ENCODE measurements at regions not wholly inside any gene's neighbourhood (a gene's known extent, or its start where the extent isn't known, plus 50 kb on each side); places are given as distances from the start of the nearest gene placed in this dataset.

GRCh38 chr11:29279716-29280115 lies 737.1 kb downstream of the KCNA4 start:
- H3K4me3 Mint-ChIP-seq, result no peak overlapping the region
- ATAC-seq (ENCODE audit: poor library complexity) (no peak), DNase-seq (no peak)
- H3K27ac Mint-ChIP-seq, result no peak overlapping the region
- peaks cover 4% of the 10 kb centered on the region for H3K9me3 Mint-ChIP-seq
- Histone ChIP-seq H3K4me3 (ENCODE audit: low read length) (no peak overlapping the region), H3K36me3 (ENCODE audit: insufficient read depth, low read length) (no peaks in the 10 kb centered on the region), H3K27ac (ENCODE audit: low read depth in 1 of 2, low read length in 2 of 2) (no peak overlapping the region), H3K4me1 (ENCODE audit: insufficient read depth, low read length) (no peaks in the 10 kb centered on the region), H3K9me3 (ENCODE audit: control insufficient read depth in 1 of 2, insufficient read depth in 1 of 2, low read length in 2 of 2) (peaks cover 0 to 5% of the 10 kb centered on the region in 2 experiments), H3K27me3 (ENCODE audit: control insufficient read depth in 1 of 2, insufficient read depth in 2 of 2, low read length in 2 of 2) (no peaks in the 10 kb centered on the region)
- ChIA-PET CTCF (no interaction called here), POLR2A (no interaction called here)
- TF ChIP-seq, protein P1, sequence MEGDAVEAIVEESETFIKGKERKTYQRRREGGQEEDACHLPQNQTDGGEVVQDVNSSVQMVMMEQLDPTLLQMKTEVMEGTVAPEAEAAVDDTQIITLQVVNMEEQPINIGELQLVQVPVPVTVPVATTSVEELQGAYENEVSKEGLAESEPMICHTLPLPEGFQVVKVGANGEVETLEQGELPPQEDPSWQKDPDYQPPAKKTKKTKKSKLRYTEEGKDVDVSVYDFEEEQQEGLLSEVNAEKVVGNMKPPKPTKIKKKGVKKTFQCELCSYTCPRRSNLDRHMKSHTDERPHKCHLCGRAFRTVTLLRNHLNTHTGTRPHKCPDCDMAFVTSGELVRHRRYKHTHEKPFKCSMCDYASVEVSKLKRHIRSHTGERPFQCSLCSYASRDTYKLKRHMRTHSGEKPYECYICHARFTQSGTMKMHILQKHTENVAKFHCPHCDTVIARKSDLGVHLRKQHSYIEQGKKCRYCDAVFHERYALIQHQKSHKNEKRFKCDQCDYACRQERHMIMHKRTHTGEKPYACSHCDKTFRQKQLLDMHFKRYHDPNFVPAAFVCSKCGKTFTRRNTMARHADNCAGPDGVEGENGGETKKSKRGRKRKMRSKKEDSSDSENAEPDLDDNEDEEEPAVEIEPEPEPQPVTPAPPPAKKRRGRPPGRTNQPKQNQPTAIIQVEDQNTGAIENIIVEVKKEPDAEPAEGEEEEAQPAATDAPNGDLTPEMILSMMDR (IDR thresholded peaks at IDR 0.05), result no peak
- H3K36me3 Mint-ChIP-seq (ENCODE audit: low read depth), result no peaks in the 10 kb centered on the region
- no peaks in the 10 kb centered on the region for H3K27me3 Mint-ChIP-seq
- intact Hi-C loops (cut with DNase I, micrococcal nuclease), result no loop called here
- no peaks in the 10 kb centered on the region for H3K4me1 Mint-ChIP-seq (ENCODE audit: low read depth)

DNA sequence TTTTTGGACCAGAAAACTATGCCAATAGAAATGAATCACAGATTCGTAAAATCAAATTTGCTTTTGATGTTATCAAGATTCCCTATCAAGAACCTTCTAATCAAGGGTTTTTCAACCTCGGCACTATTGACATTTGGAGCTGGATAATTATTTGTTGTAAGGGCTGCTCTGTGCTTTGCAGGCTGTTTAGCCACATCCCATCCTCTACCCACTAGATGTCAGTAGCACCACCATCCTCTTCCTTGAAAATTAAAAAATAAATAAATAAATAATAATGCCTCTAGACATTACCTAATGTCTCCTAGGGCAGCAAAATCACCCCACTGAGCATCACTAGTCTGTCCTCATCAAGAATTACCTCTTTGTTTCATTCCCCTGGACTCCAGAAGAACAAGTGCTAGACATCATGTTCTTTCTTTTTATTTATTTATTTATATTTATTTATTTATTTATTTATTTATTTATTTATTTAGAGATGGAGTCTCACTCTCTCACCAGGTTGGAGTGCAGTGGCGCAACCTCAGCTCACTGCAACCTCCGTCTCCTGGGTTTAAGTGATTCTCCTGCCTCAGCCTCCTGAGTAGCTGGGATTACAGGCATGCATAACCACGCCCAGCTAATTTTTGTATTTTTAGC lies 744.7 kb downstream of the KCNA4 start:
- Mint-ChIP-seq H3K4me3 (no peak overlapping the region), H3K36me3 (ENCODE audit: low read depth) (no peaks in the 10 kb centered on the region), H3K27ac (no peak overlapping the region), H3K4me1 (ENCODE audit: low read depth) (no peaks in the 10 kb centered on the region), H3K27me3 (no peaks in the 10 kb centered on the region), H3K9me3 (peaks cover 2% of the 10 kb centered on the region)
- Histone ChIP-seq H3K27ac (ENCODE audit: low read depth in 1 of 2, low read length in 2 of 2) (no peak overlapping the region), H3K36me3 (ENCODE audit: insufficient read depth, low read length) (no peaks in the 10 kb centered on the region), H3K27me3 (ENCODE audit: control insufficient read depth in 1 of 2, insufficient read depth in 2 of 2, low read length in 2 of 2) (no peaks in the 10 kb centered on the region), H3K9me3 (ENCODE audit: control insufficient read depth in 1 of 2, insufficient read depth in 1 of 2, low read length in 2 of 2) (peaks cover 5 to 8% of the 10 kb centered on the region in 2 experiments), H3K4me3 (ENCODE audit: low read length) (no peak overlapping the region), H3K4me1 (ENCODE audit: insufficient read depth, low read length) (no peaks in the 10 kb centered on the region)
- POLR2A ChIA-PET, result no interaction called here
- intact Hi-C loops (cut with DNase I, micrococcal nuclease), result no loop called here
- DNase-seq (no peak), ATAC-seq (ENCODE audit: poor library complexity) (no peak)
- CTCF ChIA-PET, result no interaction called here
- TF ChIP-seq, protein P1 (IDR thresholded peaks at IDR 0.05), result no peak

DNA sequence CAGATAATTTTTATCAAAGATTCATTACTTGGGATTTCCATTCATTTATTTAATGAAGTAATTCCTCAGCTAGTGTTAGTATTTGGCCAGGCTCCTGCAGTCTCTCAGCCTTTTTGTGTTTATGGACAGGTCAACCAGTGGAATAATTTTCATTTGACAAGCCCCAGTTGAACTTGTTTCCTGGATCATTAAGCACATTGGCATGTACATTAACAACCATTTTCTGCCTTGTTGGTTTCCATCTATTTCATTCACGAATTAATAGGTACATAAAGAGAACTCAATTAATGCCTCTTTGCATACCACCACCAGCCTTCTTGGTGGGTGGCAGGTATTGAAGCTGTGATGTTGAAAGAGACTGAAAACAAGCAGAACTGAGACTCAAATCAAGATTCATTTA lies 745.2 kb downstream of the KCNA4 start:
- Mint-ChIP-seq H3K36me3 (ENCODE audit: low read depth) (no peaks in the 10 kb centered on the region), H3K27me3 (no peaks in the 10 kb centered on the region), H3K27ac (no peak overlapping the region), H3K4me1 (ENCODE audit: low read depth) (no peaks in the 10 kb centered on the region), H3K4me3 (no peak overlapping the region), H3K9me3 (peaks cover 2% of the 10 kb centered on the region)
- peaks cover 5 to 8% of the 10 kb centered on the region in 2 experiments for H3K9me3 ChIP-seq (ENCODE audit: control insufficient read depth in 1 of 2, insufficient read depth in 1 of 2, low read length in 2 of 2)
- H3K4me1 ChIP-seq (ENCODE audit: insufficient read depth, low read length), result no peaks in the 10 kb centered on the region
- ChIA-PET CTCF (no interaction called here), POLR2A (no interaction called here)
- TF ChIP-seq, protein P1 (IDR thresholded peaks at IDR 0.05), result no peak
- H3K36me3 ChIP-seq (ENCODE audit: insufficient read depth, low read length), result no peaks in the 10 kb centered on the region
- ATAC-seq (ENCODE audit: poor library complexity) (no peak), DNase-seq (no peak)
- no peak overlapping the region for H3K4me3 ChIP-seq (ENCODE audit: low read length)
- H3K27ac ChIP-seq (ENCODE audit: low read depth in 1 of 2, low read length in 2 of 2), result no peak overlapping the region
- intact Hi-C loops (cut with DNase I, micrococcal nuclease), result no loop called here
- H3K27me3 ChIP-seq (ENCODE audit: control insufficient read depth in 1 of 2, insufficient read depth in 2 of 2, low read length in 2 of 2), result no peaks in the 10 kb centered on the region

All from CD4-positive, alpha-beta T cell (primary cell).